GM18873 (cell line): ENCODE measurements at regions not wholly inside any gene's neighbourhood (a gene's known extent, or its start where the extent isn't known, plus 50 kb on each side); places are given as distances from the start of the nearest gene placed in this dataset.
"Not testable (repeated sequence)": the region's sequence is repeated elsewhere in the genome, so short reads cannot be mapped to it uniquely, and the experiment has no call there.

ENCODE experiments used
- ATAC-seq: cut with Tn5 transposase; IDR thresholded peaks from one replicate; pipeline ENCODE4 v1.9.1; 2021; ENCODE audit warnings: mild to moderate bottlenecking, moderate library complexity, moderate number of reproducible peaks; ENCODE audit not compliant: unreplicated experiment, low FRiP score

- ATAC-seq: no peak
Observed at GRCh38 chr4:112938461-112939058, 110.9 kb upstream of the ANK2 start.

DNA sequence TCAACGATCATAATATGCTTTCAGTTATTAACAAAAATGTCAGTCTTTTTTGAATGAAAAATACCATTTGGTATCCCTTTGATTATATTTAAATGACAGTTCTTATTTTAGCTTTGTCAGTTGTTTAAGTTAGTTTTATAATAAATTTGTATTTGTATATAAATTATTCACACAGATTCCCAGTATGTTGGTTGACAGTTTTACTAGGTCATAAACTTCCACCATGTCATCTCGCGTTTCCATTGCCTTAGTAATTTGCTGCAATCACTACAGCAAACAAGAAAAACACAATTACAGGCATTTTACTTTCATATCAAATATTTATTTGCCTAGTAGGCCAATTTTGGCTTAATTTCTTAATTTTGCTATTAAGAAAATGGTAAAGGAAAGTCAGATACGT, 109.6 kb upstream of the ANK2 start:
- ATAC-seq: no peak

- no peak for ATAC-seq
Observed at GRCh38 chr4:112940336-112940735, 109.1 kb upstream of the ANK2 start.

- no peak for ATAC-seq
Observed at GRCh38 chr4:112942077-112942476, 107.4 kb upstream of the ANK2 start.

GRCh38 chr4:112942997-112943396, 106.5 kb upstream of the ANK2 start:
- ATAC-seq: no peak

- ATAC-seq: no peak
Observed at GRCh38 chr4:112944006-112944405, 105.4 kb upstream of the ANK2 start.

GRCh38 chr4:112946127-112946526, 103.3 kb upstream of the ANK2 start:
- ATAC-seq: no peak

DNA sequence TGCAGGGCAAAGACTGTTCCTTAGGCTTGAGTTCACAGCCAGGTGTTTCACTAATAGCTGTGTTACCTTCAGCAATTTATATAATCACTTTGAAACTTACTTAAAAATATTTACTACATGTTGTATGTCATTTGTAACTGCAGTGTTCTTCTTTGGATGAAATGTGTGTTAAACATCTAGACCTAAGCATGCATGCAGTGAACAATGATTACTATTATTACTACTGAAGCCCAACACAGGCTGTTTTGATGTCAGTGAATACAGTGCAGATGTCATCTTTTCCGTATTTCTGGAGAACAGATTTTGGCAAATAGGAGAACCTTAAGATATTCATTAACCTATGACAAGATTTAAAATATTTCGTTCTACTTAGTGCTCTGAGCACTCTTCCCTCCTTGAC, 101.8 kb upstream of the ANK2 start:
- no peak for ATAC-seq

GRCh38 chr4:112951362-112952312, 97.8 kb upstream of the ANK2 start:
- no peak for ATAC-seq

DNA sequence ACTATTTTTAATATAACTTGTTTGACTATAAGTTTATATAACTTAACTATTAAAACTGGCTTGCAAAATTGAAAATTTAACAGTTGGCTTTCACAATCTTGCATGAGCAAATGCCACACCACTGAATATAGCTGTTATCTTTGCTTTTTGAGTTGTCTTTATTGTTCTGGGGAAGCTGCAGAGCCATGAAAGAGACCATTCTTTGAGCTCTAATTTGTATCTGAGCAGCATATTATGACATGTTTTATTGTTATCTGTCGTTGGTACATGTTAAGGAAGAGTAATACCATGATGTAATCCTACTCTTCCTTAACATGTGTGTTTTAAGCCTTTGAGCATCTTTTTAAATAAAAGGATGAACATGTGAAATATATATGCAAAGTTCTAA, 97.1 kb upstream of the ANK2 start:
- ATAC-seq: no peak

- no peak for ATAC-seq
Observed at GRCh38 chr4:112953262-112953661, 96.2 kb upstream of the ANK2 start.

- ATAC-seq: no peak
Observed at GRCh38 chr4:112954286-112954685, 95.2 kb upstream of the ANK2 start.

DNA sequence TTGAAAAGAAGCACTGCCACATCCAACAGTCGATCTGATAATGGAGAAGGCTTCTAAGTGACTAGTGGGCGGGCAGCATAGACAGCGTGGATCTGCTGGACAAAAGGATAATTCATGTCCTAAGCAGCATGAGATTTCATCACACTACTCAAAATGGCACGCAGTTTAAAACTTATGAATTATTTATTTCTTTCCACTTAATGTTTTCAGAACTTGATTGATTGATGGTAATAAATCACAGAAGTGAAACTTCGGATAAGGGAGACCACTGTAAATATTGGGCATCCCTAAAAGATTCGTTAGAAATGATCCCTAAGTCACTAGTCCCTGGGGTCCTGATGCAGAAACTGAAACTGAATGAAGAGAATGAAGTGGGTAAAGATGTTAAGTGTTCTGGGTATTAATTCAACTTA, 93.0 kb upstream of the ANK2 start:
- ATAC-seq: no peak

- not testable (repeated sequence) for ATAC-seq
Observed at GRCh38 chr4:112957764-112958163, 91.7 kb upstream of the ANK2 start.

DNA sequence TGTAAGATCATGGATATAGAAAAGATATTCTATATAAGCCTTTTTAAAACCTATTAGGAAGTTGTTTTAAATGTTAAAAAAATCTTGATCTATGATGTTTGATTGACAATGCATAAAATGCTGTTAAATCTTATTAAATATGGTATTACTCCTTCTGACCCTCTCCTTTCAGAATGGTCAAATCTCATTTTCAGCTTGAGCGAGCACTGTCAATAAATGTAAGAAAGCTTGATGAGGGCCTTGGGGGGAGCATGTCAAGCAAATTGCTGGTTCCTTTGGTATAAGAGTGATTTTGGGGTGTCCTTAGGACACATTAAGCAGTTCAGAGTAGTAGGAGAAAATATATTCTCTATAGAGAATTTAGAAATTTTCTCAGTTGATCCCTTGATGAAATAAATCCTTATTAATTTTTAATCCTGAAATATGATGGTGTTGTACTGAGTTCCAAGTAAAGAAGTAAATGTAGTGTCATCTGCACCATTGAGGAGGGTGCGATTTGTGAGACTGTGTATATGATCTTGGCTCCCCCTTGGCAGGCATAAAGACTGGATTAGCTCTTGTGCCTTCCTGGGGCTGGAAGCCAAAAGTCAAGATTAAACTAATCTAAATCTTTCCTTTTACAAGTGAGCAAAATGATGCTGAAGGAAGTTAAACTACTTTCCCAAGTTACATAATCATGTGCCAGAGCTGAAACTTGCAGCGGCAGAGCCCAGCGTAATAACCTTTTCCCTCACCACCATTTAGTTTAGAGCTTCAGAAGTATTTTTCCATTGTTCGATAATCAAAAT, 82.6 kb upstream of the ANK2 start:
- ATAC-seq: no peak

DNA sequence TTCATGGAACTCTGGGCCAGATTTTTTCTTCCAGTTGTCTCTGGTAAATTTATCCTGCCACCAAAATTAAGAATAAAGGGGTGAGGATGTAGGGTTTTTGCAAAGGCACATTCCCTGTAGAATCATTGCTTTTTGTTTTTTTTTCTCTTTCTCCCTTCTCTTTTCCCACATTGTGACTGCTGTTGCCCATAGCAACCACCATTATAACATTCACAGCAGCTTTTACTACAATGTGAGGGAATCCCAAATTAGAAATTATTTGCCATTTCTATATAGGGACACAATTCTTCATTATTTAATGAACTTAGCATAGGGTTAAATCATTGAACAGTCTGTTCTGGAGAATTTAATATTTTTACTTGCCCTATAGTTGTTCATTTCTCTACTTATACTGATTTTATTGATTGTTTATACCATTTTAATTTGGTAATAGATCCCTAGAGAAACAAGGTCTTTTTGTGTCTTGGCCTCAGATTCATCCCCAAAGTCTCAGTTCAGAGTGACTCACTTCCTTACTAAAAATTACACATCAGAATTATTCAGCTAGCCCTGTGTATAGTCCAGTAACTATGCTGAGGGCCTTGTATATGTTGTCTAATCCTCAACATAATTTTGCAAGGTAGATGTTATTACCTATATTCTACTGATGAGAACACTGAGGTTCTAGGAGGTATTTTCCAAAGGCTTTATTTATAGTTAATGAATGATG, 80.8 kb upstream of the ANK2 start:
- no peak for ATAC-seq

- no peak for ATAC-seq
Observed at GRCh38 chr4:112970903-112971302, 78.5 kb upstream of the ANK2 start.

DNA sequence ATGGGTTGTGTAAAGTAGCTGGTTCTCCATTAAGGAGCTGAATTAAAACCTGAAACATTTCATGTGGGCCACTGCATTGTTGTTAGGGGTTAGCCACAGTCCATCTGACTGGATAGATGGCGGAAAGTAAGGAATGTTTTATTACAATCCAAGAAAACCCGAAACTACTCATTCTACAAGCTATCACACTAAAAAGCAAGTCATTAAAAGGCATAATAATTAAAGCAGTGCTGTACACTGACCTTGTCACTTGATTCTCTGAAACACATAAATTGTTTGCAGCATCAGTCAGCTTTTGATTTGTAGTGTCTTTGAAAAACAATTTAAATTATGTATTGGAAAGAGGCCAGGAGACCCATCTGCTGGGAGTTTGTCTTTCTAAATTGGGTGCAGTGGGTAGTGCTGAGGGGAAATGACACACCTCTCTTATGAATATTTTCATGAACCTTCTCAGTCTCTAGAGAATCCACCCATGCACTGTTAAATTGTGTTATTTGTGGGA, 75.7 kb upstream of the ANK2 start:
- no peak for ATAC-seq

DNA sequence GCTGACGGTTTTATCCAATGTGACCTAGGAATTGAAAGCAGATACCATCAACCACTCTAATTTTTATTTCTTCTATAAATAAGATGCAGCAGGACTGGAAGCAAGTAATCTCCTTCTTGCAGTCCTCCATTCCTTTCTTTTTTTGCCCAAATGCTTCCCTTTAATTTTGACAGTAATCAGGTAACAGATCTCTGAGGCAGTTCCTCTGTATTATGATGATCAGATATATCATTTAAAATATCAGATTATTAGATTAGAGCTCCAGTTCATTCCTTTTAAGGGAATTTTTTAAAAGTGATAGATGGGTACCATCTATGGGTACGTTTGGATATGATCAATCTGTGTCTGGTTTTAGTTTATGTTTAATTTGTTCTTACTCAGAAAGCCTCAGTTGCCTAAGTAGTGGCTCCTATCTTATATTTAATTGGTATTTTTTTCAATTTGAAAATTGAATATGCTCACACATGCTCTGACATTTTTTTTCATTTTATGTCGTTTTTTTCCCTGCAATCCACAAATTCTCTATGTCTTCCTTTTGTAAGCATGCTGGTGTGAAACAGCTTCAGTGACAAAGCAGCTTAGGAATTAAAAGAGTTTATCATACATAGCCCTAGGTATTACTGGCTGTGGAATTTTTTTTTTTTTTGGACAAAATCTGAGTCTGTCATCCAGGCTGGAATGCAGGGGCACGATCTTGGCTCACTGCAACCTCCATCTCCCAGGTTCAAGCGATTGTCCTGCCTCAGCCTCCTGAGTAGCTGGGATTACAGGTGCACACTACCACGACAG, 73.7 kb upstream of the ANK2 start:
- ATAC-seq: no peak
